MM.1S (cell line): ENCODE measurements at regions not wholly inside any gene's neighbourhood (a gene's known extent, or its start where the extent isn't known, plus 50 kb on each side); places are given as distances from the start of the nearest gene placed in this dataset.

ENCODE experiments used
- DNase-seq: peaks from one replicate; pipeline ENCODE4 v3.0.0-alpha.2; 2015
- H2AFZ ChIP-seq: fragments of 300-600 bp; sonication (generic); 2 replicates; pipeline ENCODE4 v1.6.0; 2016; ENCODE audit warnings: antibody characterized with exemption, low read length
- H3F3A ChIP-seq: fragments of 300-600 bp; sonication (generic); 2 replicates; pipeline ENCODE4 v1.6.1; 2016; ENCODE audit warnings: mild to moderate bottlenecking, antibody characterized with exemption, low read length, moderate library complexity, mixed read lengths; ENCODE audit not compliant: insufficient read depth
- H3K27ac ChIP-seq: fragments of 300-600 bp; sonication (generic); 2 replicates; pipeline ENCODE4 v1.5.1; 2016; ENCODE audit warnings: mild to moderate bottlenecking, low read length
- H3K27me3 ChIP-seq: fragments of 300-600 bp; sonication (generic); replicated peaks from 2 replicates; pipeline ENCODE4 v1.6.0; 2016; ENCODE audit warnings: low read length; ENCODE audit not compliant: insufficient read depth
- H3K36me3 ChIP-seq: fragments of 300-600 bp; sonication (generic); replicated peaks from 2 replicates; pipeline ENCODE4 v1.6.1; 2016; ENCODE audit warnings: mild to moderate bottlenecking, low read length, mixed read lengths; ENCODE audit not compliant: insufficient read depth
- H3K4me1 ChIP-seq: fragments of 300-600 bp; sonication (generic); 2 replicates; pipeline ENCODE4 v1.6.1; 2016; ENCODE audit warnings: low read length, mixed read lengths
- H3K4me2 ChIP-seq: fragments of 300-600 bp; sonication (generic); 2 replicates; pipeline ENCODE4 v1.6.0; 2016; ENCODE audit warnings: low read depth, low read length
- H3K4me3 ChIP-seq: fragments of 300-600 bp; sonication (generic); 2 replicates; pipeline ENCODE4 v1.5.1; 2016; ENCODE audit warnings: low read length, mixed read lengths
- H3K79me2 ChIP-seq: fragments of 300-600 bp; sonication (generic); 2 replicates; pipeline ENCODE4 v1.6.1; 2016; ENCODE audit warnings: mixed run types, low read length, mixed read lengths
- H3K9ac ChIP-seq: fragments of 300-600 bp; sonication (generic); 2 replicates; pipeline ENCODE4 v1.6.1; 2016; ENCODE audit warnings: low read length, mixed read lengths
- H3K9me2 ChIP-seq: fragments of 300-600 bp; sonication (generic); replicated peaks from 2 replicates; pipeline ENCODE4 v1.6.1; 2016; ENCODE audit warnings: mild to moderate bottlenecking, low read length, mixed read lengths; ENCODE audit not compliant: insufficient read depth
- H3K9me3 ChIP-seq: fragments of 300-600 bp; sonication (generic); replicated peaks from 2 replicates; pipeline ENCODE4 v1.6.1; 2016; ENCODE audit warnings: mild to moderate bottlenecking, low read length, mixed read lengths; ENCODE audit not compliant: insufficient read depth
- H4K20me1 ChIP-seq: fragments of 300-600 bp; sonication (generic); 2 replicates; pipeline ENCODE4 v1.6.1; 2016; ENCODE audit warnings: mild to moderate bottlenecking, low read length, moderate library complexity, mixed read lengths; ENCODE audit not compliant: insufficient read depth
- EZH2 ChIP-seq: fragments of 300-600 bp; sonication (generic); optimal IDR thresholded peaks from 2 replicates; pipeline ENCODE3; 2017; ENCODE audit warnings: low read depth, mild to moderate bottlenecking, antibody characterized with exemption, low read length, mixed read lengths
- EZH2phosphoT487 ChIP-seq: fragments of 300-600 bp; sonication (generic); IDR thresholded peaks from 2 replicates; pipeline ENCODE4 v1.6.1; 2018; ENCODE audit warnings: antibody characterized with exemption, low read length
- TF ChIP-seq, protein P1 (sequence below): fragments of 300-600 bp; sonication (generic); IDR thresholded peaks from 2 replicates; pipeline ENCODE4 v1.5.1; 2016; ENCODE audit warnings: antibody characterized with exemption, low read length, mixed read lengths

DNA sequence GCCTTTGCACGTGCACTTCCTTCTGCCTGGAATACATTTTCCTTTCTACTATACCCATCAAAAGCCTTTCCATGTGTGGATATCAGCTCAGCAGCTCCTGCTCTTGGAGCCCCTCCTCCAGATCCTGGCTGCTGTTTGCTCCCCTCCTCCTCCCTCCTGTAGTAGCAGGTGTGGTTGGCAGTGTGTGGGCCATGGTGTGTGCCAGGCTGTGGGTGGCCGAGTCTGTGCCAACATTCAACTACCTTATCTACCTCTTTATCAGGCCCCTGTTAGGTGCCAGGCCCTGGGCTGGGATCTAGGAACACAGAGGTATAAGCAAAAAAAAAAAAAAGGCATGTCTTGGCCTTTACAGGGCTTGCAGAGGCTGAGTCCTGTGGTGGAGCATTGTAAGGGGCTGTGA lies 180.6 kb upstream of the JUN start:
- no peak for DNase-seq

GRCh38 chr1:58964880-58965279 lies 181.0 kb upstream of the JUN start:
- no peaks in the 10 kb centered on the region for H3K36me3 ChIP-seq
- no peaks in the 10 kb centered on the region for H3K79me2 ChIP-seq
- no peak overlapping the region for H3K4me2 ChIP-seq
- no peaks in the 10 kb centered on the region for H3K9me2 ChIP-seq
- H3K4me3 ChIP-seq: no peak overlapping the region
- H2AFZ ChIP-seq: no peak overlapping the region
- no peak overlapping the region for H3K9ac ChIP-seq
- no peak overlapping the region for H3K27ac ChIP-seq
- H3F3A ChIP-seq: peaks cover 22% of the 10 kb centered on the region
- no peaks in the 10 kb centered on the region for H4K20me1 ChIP-seq
- H3K9me3 ChIP-seq: no peaks in the 10 kb centered on the region
- no peaks in the 10 kb centered on the region for H3K27me3 ChIP-seq
- TF ChIP-seq EZH2 (no peak), EZH2phosphoT487 (no peak)
- TF ChIP-seq, protein P1, sequence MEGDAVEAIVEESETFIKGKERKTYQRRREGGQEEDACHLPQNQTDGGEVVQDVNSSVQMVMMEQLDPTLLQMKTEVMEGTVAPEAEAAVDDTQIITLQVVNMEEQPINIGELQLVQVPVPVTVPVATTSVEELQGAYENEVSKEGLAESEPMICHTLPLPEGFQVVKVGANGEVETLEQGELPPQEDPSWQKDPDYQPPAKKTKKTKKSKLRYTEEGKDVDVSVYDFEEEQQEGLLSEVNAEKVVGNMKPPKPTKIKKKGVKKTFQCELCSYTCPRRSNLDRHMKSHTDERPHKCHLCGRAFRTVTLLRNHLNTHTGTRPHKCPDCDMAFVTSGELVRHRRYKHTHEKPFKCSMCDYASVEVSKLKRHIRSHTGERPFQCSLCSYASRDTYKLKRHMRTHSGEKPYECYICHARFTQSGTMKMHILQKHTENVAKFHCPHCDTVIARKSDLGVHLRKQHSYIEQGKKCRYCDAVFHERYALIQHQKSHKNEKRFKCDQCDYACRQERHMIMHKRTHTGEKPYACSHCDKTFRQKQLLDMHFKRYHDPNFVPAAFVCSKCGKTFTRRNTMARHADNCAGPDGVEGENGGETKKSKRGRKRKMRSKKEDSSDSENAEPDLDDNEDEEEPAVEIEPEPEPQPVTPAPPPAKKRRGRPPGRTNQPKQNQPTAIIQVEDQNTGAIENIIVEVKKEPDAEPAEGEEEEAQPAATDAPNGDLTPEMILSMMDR: no peak
- DNase-seq: no peak
- H3K4me1 ChIP-seq: peaks cover 31% of the 10 kb centered on the region

More for the DNA sequence above, 180.6 kb upstream of the JUN start:
- Histone ChIP-seq H3K4me3 (no peak overlapping the region), H3K4me2 (no peak overlapping the region), H3K9ac (no peak overlapping the region), H3K79me2 (no peaks in the 10 kb centered on the region), H3K9me3 (no peaks in the 10 kb centered on the region), H3K4me1 (peaks cover 30% of the 10 kb centered on the region), H3F3A (peaks cover 22% of the 10 kb centered on the region), H4K20me1 (no peaks in the 10 kb centered on the region), H2AFZ (no peak overlapping the region), H3K36me3 (no peaks in the 10 kb centered on the region), H3K27me3 (no peaks in the 10 kb centered on the region), H3K27ac (no peak overlapping the region), H3K9me2 (no peaks in the 10 kb centered on the region)
- TF ChIP-seq, protein P1: no peak
- TF ChIP-seq EZH2phosphoT487 (no peak), EZH2 (no peak)

GRCh38 chr1:58966103-58966916 lies 182.5 kb upstream of the JUN start:
- Histone ChIP-seq H2AFZ (0 out of 2 replicates have a peak overlapping the region, but pooled peaks have one; percentile 44), H4K20me1 (no peaks in the 10 kb centered on the region), H3K4me3 (no peak overlapping the region), H3K9me3 (no peaks in the 10 kb centered on the region), H3K27me3 (no peaks in the 10 kb centered on the region), H3K4me2 (no peak overlapping the region), H3K4me1 (peaks cover 31% of the 10 kb centered on the region), H3K36me3 (no peaks in the 10 kb centered on the region), H3K9ac (no peak overlapping the region), H3K79me2 (no peaks in the 10 kb centered on the region), H3K9me2 (no peaks in the 10 kb centered on the region), H3K27ac (no peak overlapping the region), H3F3A (peaks cover 22% of the 10 kb centered on the region)
- no peak for TF ChIP-seq EZH2phosphoT487
- TF ChIP-seq, protein P1: no peak
- no peak for TF ChIP-seq EZH2
- no peak for DNase-seq
